Stimulated activated CD4-positive, alpha-beta T cell treated with anti-CD3 and anti-CD28 coated beads, Interleukin-4, amount 100 ng/mL, for 48 hours (primary cell): ENCODE measurements at regions not wholly inside any gene's neighbourhood (a gene's known extent, or its start where the extent isn't known, plus 50 kb on each side); places are given as distances from the start of the nearest gene placed in this dataset.
A peak's percentile ranks its signal among the peaks of the same experiment; 100 is the strongest.

Experiments
- DNase-seq, 2 donors: peaks; one replicate each; pipeline ENCODE4 v3.0.0-alpha.2; 2020; ENCODE audit warnings: low read depth in 2 of 2

- no peak for DNase-seq
Measured at GRCh38 chr6:111958534-111958933, 85.3 kb upstream of the FYN start.

- DNase-seq = no peak
Measured at GRCh38 chr6:111959766-111960165, 86.5 kb upstream of the FYN start.

GRCh38 chr6:111967131-111967530 lies 86.8 kb upstream of the CCN6 start:
- DNase-seq = no peak

- no peak for DNase-seq
Measured at GRCh38 chr6:111970426-111970825, 83.5 kb upstream of the CCN6 start.

GRCh38 chr6:111971181-111971841 lies 82.6 kb upstream of the CCN6 start:
- no peak for DNase-seq

GRCh38 chr6:111971866-111972532 lies 81.9 kb upstream of the CCN6 start:
- no peak for DNase-seq

GRCh38 chr6:111972745-111973117 lies 81.2 kb upstream of the CCN6 start:
- no peak for DNase-seq

- peak; percentile 54 to 60 for DNase-seq
Measured at GRCh38 chr6:111973118-111973761, 80.7 kb upstream of the CCN6 start.

GRCh38 chr6:111973927-111974639 lies 79.8 kb upstream of the CCN6 start:
- DNase-seq = no peak

- DNase-seq = peak in 1 of 2 donors; percentile 28
Measured at GRCh38 chr6:111975466-111975865, 78.4 kb upstream of the CCN6 start.

- DNase-seq = no peak
Measured at GRCh38 chr6:111976139-111976538, 77.8 kb upstream of the CCN6 start.

- no peak for DNase-seq
Measured at GRCh38 chr6:111978532-111979149, 75.3 kb upstream of the CCN6 start.

- DNase-seq = no peak
Measured at GRCh38 chr6:111979633-111980032, 74.3 kb upstream of the CCN6 start.

- no peak for DNase-seq
Measured at GRCh38 chr6:111980143-111980542, 73.8 kb upstream of the CCN6 start.

- DNase-seq = no peak
Measured at GRCh38 chr6:111980971-111981840, 72.7 kb upstream of the CCN6 start.

- no peak for DNase-seq
Measured at GRCh38 chr6:111982681-111983080, 71.2 kb upstream of the CCN6 start.

GRCh38 chr6:111983193-111983592 lies 70.7 kb upstream of the CCN6 start:
- DNase-seq = no peak

GRCh38 chr6:111984081-111984480 lies 69.8 kb upstream of the CCN6 start:
- no peak for DNase-seq

- no peak for DNase-seq
Measured at GRCh38 chr6:111984516-111985201, 69.2 kb upstream of the CCN6 start.

GRCh38 chr6:111985202-111985731 lies 68.6 kb upstream of the CCN6 start:
- no peak for DNase-seq
